WTC11 (cell line): ENCODE measurements at regions not wholly inside any gene's neighbourhood (a gene's known extent, or its start where the extent isn't known, plus 50 kb on each side); places are given as distances from the start of the nearest gene placed in this dataset.

Experiments
- ATAC-seq: fragments of 200-7000 bp; cut with Tn5 transposase; 2 replicates; pipeline ENCODE4 v1.10.0; 2021; ENCODE audit warnings: mild to moderate bottlenecking, moderate library complexity
- CTCF ChIA-PET: fragments of 300-600 bp; sonication (Branson Sonifier 250); formaldehyde crosslinking; loops from one replicate; lab custom pipeline; 2021; ENCODE audit warnings: antibody characterized with exemption; lab: Charles Lee
- POLR2A ChIA-PET: fragments of 350-600 bp; sonication (Branson Sonifier 250); formaldehyde crosslinking; loops from one replicate; lab custom pipeline; 2021; ENCODE audit warnings: antibody characterized with exemption; lab: Charles Lee
- DNase-seq: peaks from one replicate; pipeline ENCODE4 v3.0.0; 2021; ENCODE audit warnings: low spot score
- H3K27ac Mint-ChIP-seq: 2 replicates; pipeline ENCODE4 v1.8.0; 2021; ENCODE audit warnings: mixed read lengths
- H3K27me3 Mint-ChIP-seq: 2 replicates; pipeline ENCODE4 v1.8.0; 2021; ENCODE audit warnings: low read depth, mild to moderate bottlenecking, moderate library complexity, mixed read lengths
- H3K36me3 Mint-ChIP-seq: 2 replicates; pipeline ENCODE4 v1.8.0; 2021; ENCODE audit warnings: mixed read lengths
- H3K4me1 Mint-ChIP-seq: 2 replicates; pipeline ENCODE4 v1.8.0; 2022; ENCODE audit warnings: mixed read lengths
- H3K4me3 Mint-ChIP-seq: 2 replicates; pipeline ENCODE4 v1.8.0; 2021; ENCODE audit warnings: mild to moderate bottlenecking, moderate library complexity, mixed read lengths
- H3K9me3 Mint-ChIP-seq: 2 replicates; pipeline ENCODE4 v1.8.0; 2021; ENCODE audit warnings: mixed read lengths
- ATF1 ChIP-seq: sonication (generic); formaldehyde crosslinking; IDR thresholded peaks from 2 replicates; pipeline ENCODE4 v1.8.1; 2023; ENCODE audit warnings: mild to moderate bottlenecking, moderate library complexity, missing genetic modification reagents
- CREB1 ChIP-seq: sonication (generic); formaldehyde crosslinking; IDR thresholded peaks from 2 replicates; pipeline ENCODE4 v1.8.0; 2023; ENCODE audit warnings: mild to moderate bottlenecking, missing genetic modification reagents
- FOXK1 ChIP-seq: sonication (generic); formaldehyde crosslinking; IDR thresholded peaks from 2 replicates; pipeline ENCODE4 v1.8.0; 2022; ENCODE audit warnings: mild to moderate bottlenecking, moderate library complexity, missing genetic modification reagents
- JUN ChIP-seq: sonication (generic); formaldehyde crosslinking; IDR thresholded peaks from 2 replicates; pipeline ENCODE4 v1.8.0; 2023; ENCODE audit warnings: mild to moderate bottlenecking, missing genetic modification reagents
- MXD4 ChIP-seq: fragments of 250-450 bp; sonication (Bioruptor Pico); IDR thresholded peaks from 2 replicates; pipeline ENCODE4 v1.8.0; 2021; ENCODE audit warnings: mild to moderate bottlenecking, moderate library complexity, borderline replicate concordance
- SMAD3 ChIP-seq: sonication (generic); formaldehyde crosslinking; IDR thresholded peaks from 2 replicates; pipeline ENCODE4 v1.8.0; 2022; ENCODE audit warnings: missing genetic modification reagents, mild to moderate bottlenecking, borderline replicate concordance
- TEAD4 ChIP-seq: sonication (generic); formaldehyde crosslinking; IDR thresholded peaks from 2 replicates; pipeline ENCODE4 v1.8.0; 2022; ENCODE audit warnings: mild to moderate bottlenecking, missing genetic modification reagents
- ZNF219 ChIP-seq: sonication (generic); formaldehyde crosslinking; IDR thresholded peaks from 2 replicates; pipeline ENCODE4 v1.8.0; 2023; ENCODE audit warnings: missing genetic modification reagents, mild to moderate bottlenecking, borderline replicate concordance
- ZNF317 ChIP-seq: sonication (generic); formaldehyde crosslinking; IDR thresholded peaks from 2 replicates; pipeline ENCODE4 v1.8.1; 2023; ENCODE audit warnings: low read depth, mild to moderate bottlenecking, moderate library complexity, missing genetic modification reagents, borderline replicate concordance
- ZNF671 ChIP-seq: fragments of 250-450 bp; sonication (Bioruptor Pico); IDR thresholded peaks from 2 replicates; pipeline ENCODE4 v1.8.0; 2021; ENCODE audit warnings: mild to moderate bottlenecking
- TF ChIP-seq, protein P1 (sequence below): sonication (generic); formaldehyde crosslinking; IDR thresholded peaks from 2 replicates; pipeline ENCODE4 v1.8.1; 2023; ENCODE audit warnings: mild to moderate bottlenecking, missing genetic modification reagents, moderate library complexity
- TF ChIP-seq, protein P2 (sequence below): sonication (generic); formaldehyde crosslinking; IDR thresholded peaks from 2 replicates; pipeline ENCODE4 v1.8.0; 2023; ENCODE audit warnings: missing genetic modification reagents, mild to moderate bottlenecking, borderline replicate concordance
- TF ChIP-seq, protein P3 (sequence below): sonication (generic); formaldehyde crosslinking; conservative IDR thresholded peaks from 2 replicates; pipeline ENCODE4 v1.8.1; 2022; ENCODE audit warnings: mild to moderate bottlenecking, missing genetic modification reagents
- TF ChIP-seq, protein P4 (sequence below): sonication (generic); formaldehyde crosslinking; IDR thresholded peaks from 2 replicates; pipeline ENCODE4 v1.8.1; 2023; ENCODE audit warnings: mild to moderate bottlenecking, missing genetic modification reagents
- TF ChIP-seq, protein P5 (sequence below): fragments of 250-450 bp; sonication (Bioruptor Pico); IDR thresholded peaks from 2 replicates; pipeline ENCODE4 v1.9.0; 2021; ENCODE audit warnings: mild to moderate bottlenecking
- TF ChIP-seq, protein P6 (sequence below): fragments of 250-450 bp; sonication (Bioruptor Pico); IDR thresholded peaks from 2 replicates; pipeline ENCODE4 v1.9.0; 2021; ENCODE audit warnings: moderate library complexity, mild to moderate bottlenecking, inconsistent platforms, borderline replicate concordance
- TF ChIP-seq, protein P7 (sequence below): sonication (generic); formaldehyde crosslinking; IDR thresholded peaks from 2 replicates; pipeline ENCODE4 v1.8.1; 2023; ENCODE audit warnings: mild to moderate bottlenecking, missing genetic modification reagents, borderline replicate concordance

DNA sequence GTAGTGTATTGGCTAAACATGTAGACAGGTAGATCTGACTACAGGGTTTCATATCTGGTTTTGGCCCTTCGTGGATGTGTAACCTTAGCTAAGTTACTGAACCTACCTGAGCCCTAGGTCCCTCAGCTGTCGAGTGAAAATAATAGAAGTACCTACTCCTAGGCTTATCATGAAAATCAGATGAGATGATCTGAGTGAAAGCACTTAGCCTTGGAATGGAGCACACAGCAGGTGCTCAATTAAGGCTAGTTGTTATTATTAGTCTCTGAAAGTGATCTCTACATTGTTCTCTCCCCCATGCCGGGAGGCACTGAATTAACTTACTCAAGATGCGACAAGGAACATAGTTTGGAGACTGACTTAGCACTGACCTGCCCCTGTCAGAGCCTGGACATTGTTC lies 174.7 kb upstream of the ZNF217 start (continued):
- TF ChIP-seq SMAD3 (0 out of 2 replicates have a peak, but pooled peaks have one; percentile 34), ZNF219 (CRISPR knock-in tag) (no peak), TEAD4 (CRISPR knock-in tag) (peak; percentile 62; the same call in 1 of the 2 replicates), CREB1 (no peak), ZNF317 (no peak), JUN (peak; percentile 27; the same call in 1 of the 2 replicates)
- TF ChIP-seq, protein P1, sequence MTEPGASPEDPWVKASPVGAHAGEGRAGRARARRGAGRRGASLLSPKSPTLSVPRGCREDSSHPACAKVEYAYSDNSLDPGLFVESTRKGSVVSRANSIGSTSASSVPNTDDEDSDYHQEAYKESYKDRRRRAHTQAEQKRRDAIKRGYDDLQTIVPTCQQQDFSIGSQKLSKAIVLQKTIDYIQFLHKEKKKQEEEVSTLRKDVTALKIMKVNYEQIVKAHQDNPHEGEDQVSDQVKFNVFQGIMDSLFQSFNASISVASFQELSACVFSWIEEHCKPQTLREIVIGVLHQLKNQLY, result no peak
- TF ChIP-seq, protein P2, sequence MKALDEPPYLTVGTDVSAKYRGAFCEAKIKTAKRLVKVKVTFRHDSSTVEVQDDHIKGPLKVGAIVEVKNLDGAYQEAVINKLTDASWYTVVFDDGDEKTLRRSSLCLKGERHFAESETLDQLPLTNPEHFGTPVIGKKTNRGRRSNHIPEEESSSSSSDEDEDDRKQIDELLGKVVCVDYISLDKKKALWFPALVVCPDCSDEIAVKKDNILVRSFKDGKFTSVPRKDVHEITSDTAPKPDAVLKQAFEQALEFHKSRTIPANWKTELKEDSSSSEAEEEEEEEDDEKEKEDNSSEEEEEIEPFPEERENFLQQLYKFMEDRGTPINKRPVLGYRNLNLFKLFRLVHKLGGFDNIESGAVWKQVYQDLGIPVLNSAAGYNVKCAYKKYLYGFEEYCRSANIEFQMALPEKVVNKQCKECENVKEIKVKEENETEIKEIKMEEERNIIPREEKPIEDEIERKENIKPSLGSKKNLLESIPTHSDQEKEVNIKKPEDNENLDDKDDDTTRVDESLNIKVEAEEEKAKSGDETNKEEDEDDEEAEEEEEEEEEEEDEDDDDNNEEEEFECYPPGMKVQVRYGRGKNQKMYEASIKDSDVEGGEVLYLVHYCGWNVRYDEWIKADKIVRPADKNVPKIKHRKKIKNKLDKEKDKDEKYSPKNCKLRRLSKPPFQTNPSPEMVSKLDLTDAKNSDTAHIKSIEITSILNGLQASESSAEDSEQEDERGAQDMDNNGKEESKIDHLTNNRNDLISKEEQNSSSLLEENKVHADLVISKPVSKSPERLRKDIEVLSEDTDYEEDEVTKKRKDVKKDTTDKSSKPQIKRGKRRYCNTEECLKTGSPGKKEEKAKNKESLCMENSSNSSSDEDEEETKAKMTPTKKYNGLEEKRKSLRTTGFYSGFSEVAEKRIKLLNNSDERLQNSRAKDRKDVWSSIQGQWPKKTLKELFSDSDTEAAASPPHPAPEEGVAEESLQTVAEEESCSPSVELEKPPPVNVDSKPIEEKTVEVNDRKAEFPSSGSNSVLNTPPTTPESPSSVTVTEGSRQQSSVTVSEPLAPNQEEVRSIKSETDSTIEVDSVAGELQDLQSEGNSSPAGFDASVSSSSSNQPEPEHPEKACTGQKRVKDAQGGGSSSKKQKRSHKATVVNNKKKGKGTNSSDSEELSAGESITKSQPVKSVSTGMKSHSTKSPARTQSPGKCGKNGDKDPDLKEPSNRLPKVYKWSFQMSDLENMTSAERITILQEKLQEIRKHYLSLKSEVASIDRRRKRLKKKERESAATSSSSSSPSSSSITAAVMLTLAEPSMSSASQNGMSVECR (CRISPR knock-in tag), result peak; percentile 44; the same call in 1 of the 2 replicates
- TF ChIP-seq, protein P3, sequence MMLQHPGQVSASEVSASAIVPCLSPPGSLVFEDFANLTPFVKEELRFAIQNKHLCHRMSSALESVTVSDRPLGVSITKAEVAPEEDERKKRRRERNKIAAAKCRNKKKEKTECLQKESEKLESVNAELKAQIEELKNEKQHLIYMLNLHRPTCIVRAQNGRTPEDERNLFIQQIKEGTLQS, result no peak
- TF ChIP-seq, protein P4, sequence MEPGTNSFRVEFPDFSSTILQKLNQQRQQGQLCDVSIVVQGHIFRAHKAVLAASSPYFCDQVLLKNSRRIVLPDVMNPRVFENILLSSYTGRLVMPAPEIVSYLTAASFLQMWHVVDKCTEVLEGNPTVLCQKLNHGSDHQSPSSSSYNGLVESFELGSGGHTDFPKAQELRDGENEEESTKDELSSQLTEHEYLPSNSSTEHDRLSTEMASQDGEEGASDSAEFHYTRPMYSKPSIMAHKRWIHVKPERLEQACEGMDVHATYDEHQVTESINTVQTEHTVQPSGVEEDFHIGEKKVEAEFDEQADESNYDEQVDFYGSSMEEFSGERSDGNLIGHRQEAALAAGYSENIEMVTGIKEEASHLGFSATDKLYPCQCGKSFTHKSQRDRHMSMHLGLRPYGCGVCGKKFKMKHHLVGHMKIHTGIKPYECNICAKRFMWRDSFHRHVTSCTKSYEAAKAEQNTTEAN (CRISPR knock-in tag), result no peak
- TF ChIP-seq, protein P5, sequence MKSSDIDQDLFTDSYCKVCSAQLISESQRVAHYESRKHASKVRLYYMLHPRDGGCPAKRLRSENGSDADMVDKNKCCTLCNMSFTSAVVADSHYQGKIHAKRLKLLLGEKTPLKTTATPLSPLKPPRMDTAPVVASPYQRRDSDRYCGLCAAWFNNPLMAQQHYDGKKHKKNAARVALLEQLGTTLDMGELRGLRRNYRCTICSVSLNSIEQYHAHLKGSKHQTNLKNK (CRISPR knock-in tag), result 0 out of 2 replicates have a peak, but pooled peaks have one; percentile 55
- TF ChIP-seq, protein P6, sequence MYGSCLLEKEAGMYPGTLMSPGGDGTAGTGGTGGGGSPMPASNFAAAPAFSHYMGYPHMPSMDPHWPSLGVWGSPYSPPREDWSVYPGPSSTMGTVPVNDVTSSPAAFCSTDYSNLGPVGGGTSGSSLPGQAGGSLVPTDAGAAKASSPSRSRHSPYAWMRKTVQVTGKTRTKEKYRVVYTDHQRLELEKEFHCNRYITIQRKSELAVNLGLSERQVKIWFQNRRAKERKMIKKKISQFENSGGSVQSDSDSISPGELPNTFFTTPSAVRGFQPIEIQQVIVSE, result no peak

DNA sequence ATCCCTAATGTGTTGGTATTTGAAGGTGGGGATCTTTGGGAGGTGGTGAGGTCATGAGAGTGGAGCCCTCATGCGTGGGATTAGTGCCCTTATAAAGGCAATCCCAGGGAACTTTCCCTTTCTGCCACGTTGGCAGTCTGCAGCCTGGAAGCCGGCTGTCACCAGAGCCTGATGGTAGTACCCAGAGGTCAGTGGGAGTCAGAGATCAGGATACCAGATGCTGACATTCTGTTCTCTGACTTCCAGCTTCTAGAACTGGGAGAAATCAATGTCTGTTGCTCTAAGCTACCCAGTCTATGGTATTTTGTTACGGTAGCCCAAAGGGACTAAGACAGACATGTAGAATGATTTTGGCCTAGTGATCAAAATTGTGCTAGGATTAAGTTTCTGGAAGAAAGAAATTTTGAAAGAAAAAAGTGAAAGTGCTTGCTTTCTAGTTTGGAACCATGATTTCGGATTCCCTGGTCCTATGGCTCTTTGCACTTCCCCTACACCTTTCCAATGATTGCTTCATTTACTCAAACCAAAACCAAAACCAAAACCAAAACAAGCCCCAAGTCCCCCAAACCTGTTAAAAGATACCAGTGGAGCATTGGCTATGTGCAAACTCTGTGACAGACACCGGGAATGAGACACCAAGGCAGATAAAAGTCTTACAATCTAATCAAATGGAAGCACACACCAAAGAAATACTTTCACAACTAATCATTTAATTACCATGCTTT lies 173.7 kb upstream of the ZNF217 start:
- Mint-ChIP-seq H3K27me3 (peaks cover 56% of the 10 kb centered on the region), H3K9me3 (no peaks in the 10 kb centered on the region), H3K4me1 (peaks cover 47% of the 10 kb centered on the region), H3K27ac (0 out of 2 replicates have a peak overlapping the region, but pooled peaks have one; percentile 67), H3K4me3 (no peak overlapping the region), H3K36me3 (0 out of 2 replicates have a peak, but pooled peaks cover 2% of the 10 kb centered on the region)
- ChIA-PET CTCF (no interaction called here), POLR2A (interaction anchor here (0.5 kb wide), 1 partner anchor 1470 kb away, joined by 4 read pairs; no protein-coding TSS in a partner anchor)
- TF ChIP-seq, protein P2 (CRISPR knock-in tag), result no peak
- TF ChIP-seq FOXK1 (CRISPR knock-in tag) (no peak), ZNF671 (CRISPR knock-in tag) (no peak), MXD4 (CRISPR knock-in tag) (no peak), ATF1 (CRISPR knock-in tag) (no peak)
- TF ChIP-seq, protein P3, result no peak
- TF ChIP-seq, protein P7, sequence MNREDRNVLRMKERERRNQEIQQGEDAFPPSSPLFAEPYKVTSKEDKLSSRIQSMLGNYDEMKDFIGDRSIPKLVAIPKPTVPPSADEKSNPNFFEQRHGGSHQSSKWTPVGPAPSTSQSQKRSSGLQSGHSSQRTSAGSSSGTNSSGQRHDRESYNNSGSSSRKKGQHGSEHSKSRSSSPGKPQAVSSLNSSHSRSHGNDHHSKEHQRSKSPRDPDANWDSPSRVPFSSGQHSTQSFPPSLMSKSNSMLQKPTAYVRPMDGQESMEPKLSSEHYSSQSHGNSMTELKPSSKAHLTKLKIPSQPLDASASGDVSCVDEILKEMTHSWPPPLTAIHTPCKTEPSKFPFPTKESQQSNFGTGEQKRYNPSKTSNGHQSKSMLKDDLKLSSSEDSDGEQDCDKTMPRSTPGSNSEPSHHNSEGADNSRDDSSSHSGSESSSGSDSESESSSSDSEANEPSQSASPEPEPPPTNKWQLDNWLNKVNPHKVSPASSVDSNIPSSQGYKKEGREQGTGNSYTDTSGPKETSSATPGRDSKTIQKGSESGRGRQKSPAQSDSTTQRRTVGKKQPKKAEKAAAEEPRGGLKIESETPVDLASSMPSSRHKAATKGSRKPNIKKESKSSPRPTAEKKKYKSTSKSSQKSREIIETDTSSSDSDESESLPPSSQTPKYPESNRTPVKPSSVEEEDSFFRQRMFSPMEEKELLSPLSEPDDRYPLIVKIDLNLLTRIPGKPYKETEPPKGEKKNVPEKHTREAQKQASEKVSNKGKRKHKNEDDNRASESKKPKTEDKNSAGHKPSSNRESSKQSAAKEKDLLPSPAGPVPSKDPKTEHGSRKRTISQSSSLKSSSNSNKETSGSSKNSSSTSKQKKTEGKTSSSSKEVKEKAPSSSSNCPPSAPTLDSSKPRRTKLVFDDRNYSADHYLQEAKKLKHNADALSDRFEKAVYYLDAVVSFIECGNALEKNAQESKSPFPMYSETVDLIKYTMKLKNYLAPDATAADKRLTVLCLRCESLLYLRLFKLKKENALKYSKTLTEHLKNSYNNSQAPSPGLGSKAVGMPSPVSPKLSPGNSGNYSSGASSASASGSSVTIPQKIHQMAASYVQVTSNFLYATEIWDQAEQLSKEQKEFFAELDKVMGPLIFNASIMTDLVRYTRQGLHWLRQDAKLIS (CRISPR knock-in tag), result no peak
- ATAC-seq (no peak), DNase-seq (no peak)
